ENCODE measurements at regions not wholly inside any gene's neighbourhood (a gene's known extent, or its start where the extent isn't known, plus 50 kb on each side); places are given as distances from the start of the nearest gene placed in this dataset.

GRCh38 chr6:148142821-148143220 is 199.8 kb upstream of the SASH1 start (continued):
- TF ChIP-seq REST (IDR thresholded peaks at IDR 0.05) (no peak), RNF2 (IDR thresholded peaks at IDR 0.05; ENCODE audit: borderline replicate concordance, low read depth) (no peak), HOXB5 (CRISPR knock-in tag; IDR thresholded peaks at IDR 0.05) (no peak), RFX5 (IDR thresholded peaks at IDR 0.05) (no peak), ZC3H11A (IDR thresholded peaks at IDR 0.05) (no peak), HOXA7 (CRISPR knock-in tag; IDR thresholded peaks at IDR 0.05) (no peak), TFCP2L1 (CRISPR knock-in tag; IDR thresholded peaks at IDR 0.05) (no peak), CHD2 (IDR thresholded peaks at IDR 0.05; ENCODE audit: low read length, partially characterized antibody) (no peak), FOSL2 (IDR thresholded peaks at IDR 0.05) (no peak), FOSL2 (CRISPR knock-in tag; IDR thresholded peaks at IDR 0.05) (no peak), CBX2 (IDR thresholded peaks at IDR 0.05; ENCODE audit: borderline replicate concordance, low read depth) (no peak), BHLHE40 (IDR thresholded peaks at IDR 0.05; ENCODE audit: low read depth, low read length) (no peak)

- ChIA-PET CTCF (interaction anchor here (1.2 kb wide), 1 partner anchor 321 kb away, joined by 3 read pairs; no protein-coding TSS in a partner anchor), POLR2A (no interaction called here)
- H3K27ac ChIP-seq = no peak overlapping the region
- DNase-seq (ENCODE audit: low read depth in 1 of 2, low spot score in 1 of 2) (no peak), FAIRE-seq (no peak), ATAC-seq (no peak)
- H3K4me2 ChIP-seq = no peak overlapping the region
- no peak for TF ChIP-seq ATOH8 (CRISPR knock-in tag; IDR thresholded peaks at IDR 0.05; ENCODE audit: low read depth)
- no peak for TF ChIP-seq NPAS2 (CRISPR knock-in tag; IDR thresholded peaks at IDR 0.05; ENCODE audit: borderline replicate concordance)
- no peak for TF ChIP-seq CBX8 (IDR thresholded peaks at IDR 0.05)
- TF ChIP-seq RFX5 (IDR thresholded peaks at IDR 0.05) = no peak
- TF ChIP-seq CTCF (IDR thresholded peaks at IDR 0.05) = no peak
- no peak for TF ChIP-seq CHD2 (IDR thresholded peaks at IDR 0.05; ENCODE audit: low read length, partially characterized antibody)
- TF ChIP-seq MAFK (IDR thresholded peaks at IDR 0.05; ENCODE audit: partially characterized antibody) = no peak
- TF ChIP-seq HMGXB4 (CRISPR knock-in tag; IDR thresholded peaks at IDR 0.05; ENCODE audit: borderline replicate concordance) = no peak
- TF ChIP-seq EHMT2 (IDR thresholded peaks at IDR 0.05; ENCODE audit: low read depth) = no peak
- TF ChIP-seq ZNF302 (CRISPR knock-in tag; IDR thresholded peaks at IDR 0.05) = no peak
- TF ChIP-seq JUN (IDR thresholded peaks at IDR 0.05) = no peak
- TF ChIP-seq JUNB (IDR thresholded peaks at IDR 0.05) = no peak
- TF ChIP-seq CEBPB (IDR thresholded peaks at IDR 0.05) = no peak
- TF ChIP-seq RAD21 (conservative IDR thresholded peaks at IDR 0.05 in 1 of 2, IDR thresholded peaks at IDR 0.05 in 1 of 2) = no peak
- TF ChIP-seq KDM1A (IDR thresholded peaks at IDR 0.05; ENCODE audit: low read depth) = no peak
- TF ChIP-seq HOXA7 (CRISPR knock-in tag; IDR thresholded peaks at IDR 0.05) = no peak
- TF ChIP-seq EP300 (IDR thresholded peaks at IDR 0.05) = no peak
- no peak for TF ChIP-seq ESRRA (IDR thresholded peaks at IDR 0.05; ENCODE audit: borderline replicate concordance, low read length)
- H3K4me3 ChIP-seq = no peak overlapping the region
- 80% methylated on average over 7 of the region's 7 CpGs for WGBS (ENCODE audit: missing lambda C conversion rate)
- no peaks in the 10 kb centered on the region for H3K9me3 ChIP-seq
- peaks cover 12% of the 10 kb centered on the region for H3K4me1 ChIP-seq
These were observed 198.9 kb upstream of the SASH1 start for GRCh38 chr6:148143771-148144170.
